ENCODE measurements at regions not wholly inside any gene's neighbourhood (a gene's known extent, or its start where the extent isn't known, plus 50 kb on each side); places are given as distances from the start of the nearest gene placed in this dataset.
A peak's percentile ranks its signal among the peaks of the same experiment; 100 is the strongest.

DNA sequence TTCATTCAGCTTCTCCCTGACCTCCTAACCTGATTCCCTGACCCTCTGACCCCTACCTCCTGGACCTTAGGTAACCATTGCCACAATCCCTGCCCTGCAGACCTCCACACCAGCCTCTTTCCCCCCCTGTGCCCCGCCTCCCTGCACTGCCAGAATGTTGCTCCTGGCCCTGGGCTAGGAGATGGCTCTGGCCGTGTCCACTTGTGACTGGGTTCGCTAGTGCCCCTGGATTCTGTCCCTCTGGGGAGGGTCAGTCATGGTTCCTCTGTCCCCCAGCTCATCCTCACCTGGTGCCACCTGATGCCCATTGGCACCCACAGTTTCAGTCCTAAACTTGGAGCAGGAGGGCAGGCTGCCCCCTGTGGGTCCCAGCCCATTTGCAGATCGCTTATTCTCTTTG is 56.2 kb upstream of the PRR23E start (continued):
- TF ChIP-seq, protein P1, sequence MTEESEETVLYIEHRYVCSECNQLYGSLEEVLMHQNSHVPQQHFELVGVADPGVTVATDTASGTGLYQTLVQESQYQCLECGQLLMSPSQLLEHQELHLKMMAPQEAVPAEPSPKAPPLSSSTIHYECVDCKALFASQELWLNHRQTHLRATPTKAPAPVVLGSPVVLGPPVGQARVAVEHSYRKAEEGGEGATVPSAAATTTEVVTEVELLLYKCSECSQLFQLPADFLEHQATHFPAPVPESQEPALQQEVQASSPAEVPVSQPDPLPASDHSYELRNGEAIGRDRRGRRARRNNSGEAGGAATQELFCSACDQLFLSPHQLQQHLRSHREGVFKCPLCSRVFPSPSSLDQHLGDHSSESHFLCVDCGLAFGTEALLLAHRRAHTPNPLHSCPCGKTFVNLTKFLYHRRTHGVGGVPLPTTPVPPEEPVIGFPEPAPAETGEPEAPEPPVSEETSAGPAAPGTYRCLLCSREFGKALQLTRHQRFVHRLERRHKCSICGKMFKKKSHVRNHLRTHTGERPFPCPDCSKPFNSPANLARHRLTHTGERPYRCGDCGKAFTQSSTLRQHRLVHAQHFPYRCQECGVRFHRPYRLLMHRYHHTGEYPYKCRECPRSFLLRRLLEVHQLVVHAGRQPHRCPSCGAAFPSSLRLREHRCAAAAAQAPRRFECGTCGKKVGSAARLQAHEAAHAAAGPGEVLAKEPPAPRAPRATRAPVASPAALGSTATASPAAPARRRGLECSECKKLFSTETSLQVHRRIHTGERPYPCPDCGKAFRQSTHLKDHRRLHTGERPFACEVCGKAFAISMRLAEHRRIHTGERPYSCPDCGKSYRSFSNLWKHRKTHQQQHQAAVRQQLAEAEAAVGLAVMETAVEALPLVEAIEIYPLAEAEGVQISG (CRISPR knock-in tag; IDR thresholded peaks at IDR 0.05) = no peak

GRCh38 chr3:127137113-127137512 is 55.8 kb upstream of the PRR23E start:
- Histone ChIP-seq H3K9me3 (ENCODE audit: low read length) (no peaks in the 10 kb centered on the region), H3K4me3 (replicated peaks in 1 of 3; ENCODE audit: insufficient read depth in 1 of 3, low read depth in 2 of 3, low read length in 3 of 3) (no peak overlapping the region), H3K27ac (ENCODE audit: extremely low read length, insufficient read depth, low read length) (no peak overlapping the region), H3K4me2 (ENCODE audit: low read depth, low read length) (no peak overlapping the region), H3K36me3 (replicated peaks in 1 of 2; ENCODE audit: control insufficient read depth in 1 of 2, insufficient read depth in 2 of 2, low read length in 2 of 2) (no peaks in the 10 kb centered on the region), H4K20me1 (ENCODE audit: insufficient read depth, low read length) (0 out of 2 replicates have a peak, but pooled peaks cover 5% of the 10 kb centered on the region), H3K9ac (ENCODE audit: insufficient read depth, low read depth, low read length) (no peak overlapping the region), H3K4me1 (ENCODE audit: insufficient read depth, low read length) (no peaks in the 10 kb centered on the region), H2AFZ (ENCODE audit: low read length) (no peak overlapping the region), H3K79me2 (ENCODE audit: insufficient read depth, low read length) (no peaks in the 10 kb centered on the region), H3K27me3 (ENCODE audit: control insufficient read depth in 1 of 2, insufficient read depth in 2 of 2, low read length in 2 of 2) (peaks cover 12 to 61% of the 10 kb centered on the region in 2 experiments)
- ChIA-PET CTCF (ENCODE audit: low intra/inter-chr PET ratio, low total read pairs) (no interaction called here), POLR2A (no interaction called here)
- no peak for FAIRE-seq
- in situ Hi-C loops (cut with HindIII; ENCODE audit: extremely low pct_ligation_motif_present, low pct_unique_long_range_greater_than_20kb) = no loop called here
- no TSS peak for BruUV-seq (replicated peaks)
- DNase-seq (ENCODE audit: low spot score) = no peak
- ATAC-seq = no peak
- WGBS (ENCODE audit: low lambda C conversion rate) = 26% methylated on average over 7 of the region's 8 CpGs
- intact Hi-C loops (cut with micrococcal nuclease; ENCODE audit: unreplicated experiment) = no loop called here
- TF ChIP-seq ARID3A (IDR thresholded peaks at IDR 0.05; ENCODE audit: low read depth, low read length) (no peak), ZFP91 (CRISPR knock-in tag; IDR thresholded peaks at IDR 0.05; ENCODE audit: borderline replicate concordance) (no peak), SMAD9 (CRISPR knock-in tag; IDR thresholded peaks at IDR 0.05) (no peak), ZNF800 (CRISPR knock-in tag; IDR thresholded peaks at IDR 0.05) (no peak), ATF7 (IDR thresholded peaks at IDR 0.05) (peak; percentile 98), ATF7 (CRISPR knock-in tag; IDR thresholded peaks at IDR 0.05) (no peak; the same call in 1 of the 2 replicates), ZSCAN25 (CRISPR knock-in tag; IDR thresholded peaks at IDR 0.05) (no peak), KLF16 (CRISPR knock-in tag; IDR thresholded peaks at IDR 0.05) (no peak), NCOA1 (CRISPR knock-in tag; IDR thresholded peaks at IDR 0.05) (no peak), ZNF256 (CRISPR knock-in tag; conservative IDR thresholded peaks at IDR 0.05) (no peak), ZNF333 (CRISPR knock-in tag; IDR thresholded peaks at IDR 0.05; ENCODE audit: borderline replicate concordance) (no peak), ZNF607 (CRISPR knock-in tag; IDR thresholded peaks at IDR 0.05; ENCODE audit: borderline replicate concordance) (no peak), THAP7 (CRISPR knock-in tag; IDR thresholded peaks at IDR 0.05) (no peak), HOXD1 (CRISPR knock-in tag; IDR thresholded peaks at IDR 0.05) (no peak)
